D721Med (cell line): ENCODE measurements at regions not wholly inside any gene's neighbourhood (a gene's known extent, or its start where the extent isn't known, plus 50 kb on each side); places are given as distances from the start of the nearest gene placed in this dataset.

Experiments
- DNase-seq: peaks from one replicate; pipeline ENCODE4 v3.0.0; 2011; ENCODE audit warnings: low spot score; ENCODE audit not compliant: insufficient read length
- FAIRE-seq: peaks from 2 replicates; lab custom pipeline; 2011; peaks lifted over from hg19 to GRCh38; lab: Jason Lieb, UNC
- TF ChIP-seq, protein P1 (sequence below): IDR thresholded peaks from 2 replicates; pipeline ENCODE4 v1.5.1; 2012; ENCODE audit warnings: mild to moderate bottlenecking, control low read depth; ENCODE audit not compliant: insufficient read depth; ENCODE audit errors: missing control alignments

DNA sequence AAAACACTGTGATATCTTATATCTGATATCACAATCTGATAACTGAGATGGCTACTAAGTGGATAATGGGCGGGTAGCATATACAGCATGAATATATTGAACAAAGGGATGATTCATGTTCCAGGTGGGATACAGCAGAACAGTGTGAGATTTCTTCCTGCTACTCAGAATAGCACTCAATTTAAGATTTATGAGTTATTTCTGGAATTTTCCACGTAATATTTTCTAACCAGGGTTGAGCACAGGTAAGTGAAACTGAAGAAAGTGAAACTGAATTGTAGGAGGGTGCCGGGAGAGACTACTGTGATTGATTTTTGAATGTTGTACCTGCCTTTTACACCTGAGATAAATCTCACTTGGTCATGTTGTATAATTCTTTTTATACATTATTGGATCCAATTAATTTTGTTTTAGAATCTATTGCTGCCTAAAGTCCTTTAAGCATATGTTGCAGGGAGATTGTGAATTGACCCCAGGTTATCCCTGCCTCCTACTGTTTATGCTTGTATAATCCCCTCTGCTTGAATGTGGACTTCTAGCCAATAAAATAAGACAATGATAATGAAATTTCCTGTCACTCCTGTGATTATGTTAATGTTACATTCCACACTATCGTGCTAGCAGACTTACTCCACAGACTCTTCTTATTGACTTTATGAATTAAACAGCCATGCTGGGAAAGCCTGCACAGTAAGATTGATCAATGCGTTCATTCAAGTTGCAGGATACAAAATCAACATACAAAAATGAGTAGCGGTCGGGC is 67.6 kb upstream of the RBBP8 start:
- FAIRE-seq (no peak), DNase-seq (no peak)
- TF ChIP-seq, protein P1, sequence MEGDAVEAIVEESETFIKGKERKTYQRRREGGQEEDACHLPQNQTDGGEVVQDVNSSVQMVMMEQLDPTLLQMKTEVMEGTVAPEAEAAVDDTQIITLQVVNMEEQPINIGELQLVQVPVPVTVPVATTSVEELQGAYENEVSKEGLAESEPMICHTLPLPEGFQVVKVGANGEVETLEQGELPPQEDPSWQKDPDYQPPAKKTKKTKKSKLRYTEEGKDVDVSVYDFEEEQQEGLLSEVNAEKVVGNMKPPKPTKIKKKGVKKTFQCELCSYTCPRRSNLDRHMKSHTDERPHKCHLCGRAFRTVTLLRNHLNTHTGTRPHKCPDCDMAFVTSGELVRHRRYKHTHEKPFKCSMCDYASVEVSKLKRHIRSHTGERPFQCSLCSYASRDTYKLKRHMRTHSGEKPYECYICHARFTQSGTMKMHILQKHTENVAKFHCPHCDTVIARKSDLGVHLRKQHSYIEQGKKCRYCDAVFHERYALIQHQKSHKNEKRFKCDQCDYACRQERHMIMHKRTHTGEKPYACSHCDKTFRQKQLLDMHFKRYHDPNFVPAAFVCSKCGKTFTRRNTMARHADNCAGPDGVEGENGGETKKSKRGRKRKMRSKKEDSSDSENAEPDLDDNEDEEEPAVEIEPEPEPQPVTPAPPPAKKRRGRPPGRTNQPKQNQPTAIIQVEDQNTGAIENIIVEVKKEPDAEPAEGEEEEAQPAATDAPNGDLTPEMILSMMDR, result no peak

DNA sequence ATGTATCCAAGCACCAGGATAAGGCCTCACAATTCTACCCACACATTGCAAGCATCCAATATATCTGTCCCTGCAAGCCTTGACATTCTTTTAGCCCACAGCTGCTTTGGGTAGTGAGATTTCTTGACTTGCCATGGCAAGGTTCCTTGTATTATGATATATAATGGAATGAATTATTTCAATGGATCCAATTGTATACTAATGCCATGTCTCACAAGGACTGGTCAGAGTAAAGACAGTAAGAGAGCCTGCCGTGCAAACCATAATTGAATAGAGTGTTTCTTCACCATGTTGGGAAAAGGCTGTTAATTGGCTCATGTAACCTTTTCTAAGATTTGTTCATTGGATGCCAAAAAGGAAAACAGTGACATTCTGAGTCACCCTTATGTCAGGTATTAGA is 64.3 kb upstream of the RBBP8 start:
- DNase-seq, result no peak
- FAIRE-seq, result peak; percentile 55
- TF ChIP-seq, protein P1, result no peak

DNA sequence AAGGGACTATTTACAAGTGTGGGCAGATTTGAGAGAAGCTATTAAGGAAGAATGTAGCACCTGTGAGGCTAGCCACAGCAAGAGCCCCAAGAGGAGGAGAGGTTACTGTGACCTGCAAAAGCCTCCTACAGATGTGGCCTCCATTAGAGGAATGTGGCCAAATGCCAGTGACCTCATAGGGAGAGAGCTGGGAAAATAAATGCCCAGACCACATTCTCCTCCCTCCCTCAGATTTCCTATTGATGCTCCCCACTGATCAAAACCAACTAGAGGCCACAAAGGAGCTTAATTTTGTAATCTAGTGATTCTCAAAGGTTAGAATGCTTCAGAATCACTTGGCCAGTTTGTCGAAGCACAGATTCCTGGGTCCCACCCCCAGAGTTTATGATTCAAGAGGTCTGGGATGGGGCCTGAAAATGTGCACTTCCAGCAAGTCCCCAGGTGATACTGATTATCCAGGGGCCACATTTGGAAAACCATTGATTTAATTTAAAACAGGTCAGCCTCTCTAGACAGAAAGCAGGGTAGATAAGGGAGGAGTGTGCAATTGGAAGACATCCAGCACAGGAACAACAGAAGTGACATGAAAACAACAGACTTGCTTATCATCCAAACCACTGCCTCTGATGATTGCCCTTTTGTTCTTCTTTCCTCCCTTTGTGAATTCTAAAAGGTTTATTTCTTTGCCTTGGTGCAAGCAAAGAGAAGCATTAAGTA is 61.2 kb upstream of the RBBP8 start:
- no peak for DNase-seq
- FAIRE-seq, result no peak
- TF ChIP-seq, protein P1, result no peak

DNA sequence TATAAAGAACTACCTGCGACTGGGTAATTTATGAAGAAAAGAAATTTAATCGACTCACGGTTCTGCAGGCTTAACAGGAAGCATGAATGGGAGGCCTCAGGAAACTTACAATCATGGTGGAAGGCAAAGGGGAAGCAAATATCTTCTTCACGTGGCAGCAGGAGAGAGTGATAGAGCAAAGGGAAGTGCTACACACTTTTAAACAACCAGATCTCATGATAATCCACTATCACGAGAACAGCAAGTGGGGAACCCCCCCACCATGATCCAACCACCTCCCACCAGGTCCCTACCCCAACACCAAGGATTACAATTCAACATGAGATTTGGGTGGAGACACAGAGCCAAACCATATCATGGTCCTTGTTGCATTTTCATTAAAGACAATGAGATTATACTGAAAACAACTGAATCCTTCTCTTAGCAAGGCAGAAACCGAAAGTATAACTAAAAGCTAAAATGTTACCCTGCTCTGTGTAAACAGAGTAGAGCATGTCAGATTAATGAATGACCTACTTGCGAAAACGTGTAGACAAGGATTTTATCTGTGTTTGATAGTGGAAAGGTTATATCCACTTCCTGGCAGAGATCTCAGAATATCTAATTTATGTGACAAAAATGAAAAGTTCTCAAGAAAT is 60.1 kb upstream of the RBBP8 start:
- FAIRE-seq, result no peak
- DNase-seq, result no peak
- TF ChIP-seq, protein P1, result no peak

DNA sequence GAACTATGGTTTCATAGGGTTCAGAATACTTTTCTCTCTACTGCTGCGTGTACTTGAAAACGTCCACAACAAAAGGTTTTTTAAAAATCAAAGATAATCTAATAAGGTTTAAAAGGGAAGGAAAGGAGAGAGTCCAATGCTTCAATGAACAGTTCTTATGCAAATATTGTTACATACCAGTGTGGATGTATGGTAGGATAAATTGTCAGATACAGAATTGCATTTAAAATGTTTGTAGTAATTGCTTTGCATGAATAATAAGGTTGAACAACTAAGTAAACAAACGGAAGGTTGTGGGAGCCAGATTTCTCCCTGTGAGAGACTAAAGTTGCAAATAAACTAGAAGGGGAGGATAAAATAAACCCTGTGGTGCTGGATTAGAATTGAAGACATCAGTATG is 53.8 kb upstream of the RBBP8 start:
- TF ChIP-seq, protein P1, result no peak
- peak; percentile 87 for FAIRE-seq

DNA sequence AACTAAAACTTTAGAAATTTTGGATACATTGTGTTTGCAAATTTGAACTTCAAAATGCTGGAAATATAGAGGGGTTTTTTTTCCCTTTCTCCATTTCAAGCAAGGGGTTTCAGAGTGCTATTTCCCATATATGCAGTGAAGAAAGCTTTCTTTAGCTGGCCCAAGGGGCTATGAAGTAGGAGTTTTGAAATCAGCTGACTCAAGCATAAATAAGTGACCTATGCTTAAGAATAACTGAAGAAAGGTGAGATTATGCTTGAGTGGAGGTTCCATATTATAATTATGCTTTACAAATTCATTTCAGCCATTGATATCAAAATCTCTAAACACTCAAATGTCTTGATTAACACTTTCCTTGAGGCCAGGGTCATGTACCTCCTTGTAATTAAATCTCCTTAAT is 51.0 kb upstream of the RBBP8 start:
- no peak for FAIRE-seq
- no peak for DNase-seq
- TF ChIP-seq, protein P1, result no peak

More for the DNA sequence above, 53.8 kb upstream of the RBBP8 start:
- DNase-seq, result no peak
